K562 (cell line): ENCODE measurements at regions not wholly inside any gene's neighbourhood (a gene's known extent, or its start where the extent isn't known, plus 50 kb on each side); places are given as distances from the start of the nearest gene placed in this dataset.

Experiments
- MTF1 ChIP-seq: fragments of 250-450 bp; sonication (Bioruptor Pico); IDR thresholded peaks from 2 replicates; pipeline ENCODE4 v1.9.0; 2021; ENCODE audit warnings: moderate library complexity, mild to moderate bottlenecking, inconsistent platforms, borderline replicate concordance
- ZBTB40 ChIP-seq, 2 experiments: fragments of 450-650 bp in 1 of 2; sonication (generic) in 1 of 2; formaldehyde crosslinking in 1 of 2; IDR thresholded peaks; 2 replicates each; pipeline versions ENCODE4 v1.7.1 to v1.9.0; 2016 to 2022; ENCODE audit warnings: inconsistent platforms in 1 of 2, mild to moderate bottlenecking in 1 of 2, missing genetic modification reagents in 1 of 2
- ZNF445 ChIP-seq: fragments of 250-450 bp; sonication (Bioruptor Pico); IDR thresholded peaks from 2 replicates; pipeline ENCODE4 v1.4.0; 2020; ENCODE audit warnings: low read depth, mild to moderate bottlenecking, moderate library complexity

DNA sequence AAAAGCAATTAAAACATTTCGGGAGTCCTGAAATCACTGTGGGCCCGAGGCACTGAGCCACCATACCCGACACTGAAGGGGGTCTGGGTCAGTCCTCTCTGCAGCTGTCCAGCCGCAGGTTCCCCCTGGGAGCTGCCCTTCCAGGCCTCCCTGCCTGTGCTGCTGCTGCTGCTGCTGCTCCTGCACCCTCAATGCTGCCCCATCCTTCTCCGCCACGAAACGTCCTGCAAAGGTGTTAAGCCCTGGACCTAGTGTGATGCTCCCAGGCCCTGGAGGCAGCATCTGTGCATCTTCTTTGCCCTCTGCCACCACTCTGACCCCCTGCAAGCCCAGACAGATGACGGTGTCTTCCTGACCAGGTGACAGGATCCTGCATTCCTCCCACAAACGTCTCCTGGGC, 513.3 kb downstream of the NPHP4 start (continued):
- no peak for TF ChIP-seq ZBTB40 (IDR thresholded peaks at IDR 0.05)
- TF ChIP-seq ZBTB40 (CRISPR knock-in tag; IDR thresholded peaks at IDR 0.05) = no peak
- no peak for TF ChIP-seq ZNF445 (CRISPR knock-in tag)
- TF ChIP-seq MTF1 (CRISPR knock-in tag) = no peak
- TF ChIP-seq, all 486 proteins: peak for 0
